GM23338 (cell line): ENCODE measurements at regions not wholly inside any gene's neighbourhood (a gene's known extent, or its start where the extent isn't known, plus 50 kb on each side); places are given as distances from the start of the nearest gene placed in this dataset.

Source experiments
- ATAC-seq: fragments of 200-7000 bp; cut with Tn5 transposase; 3 replicates; pipeline ENCODE4 v1.9.1; 2020
- DNase-seq: peaks from one replicate; pipeline ENCODE4 v3.0.0-alpha.2; 2015; ENCODE audit warnings: low spot score
- H2AFZ ChIP-seq: fragments of 200-600 bp; sonication (generic); 2 replicates; pipeline ENCODE4 v1.8.0; 2016; ENCODE audit warnings: antibody characterized with exemption, mild to moderate bottlenecking, moderate library complexity
- H3F3A ChIP-seq: fragments of 200-600 bp; sonication (generic); replicated peaks from 2 replicates; pipeline ENCODE4 v1.8.0; 2017; ENCODE audit warnings: antibody characterized with exemption, mixed run types, low read depth
- H3K27ac ChIP-seq: fragments of 200-600 bp; sonication (generic); 2 replicates; pipeline ENCODE4 v1.6.1; 2016; ENCODE audit warnings: low read depth
- H3K27me3 ChIP-seq: fragments of 200-600 bp; sonication (generic); 2 replicates; pipeline ENCODE4 v1.8.0; 2016; ENCODE audit warnings: mild to moderate bottlenecking, mixed run types, moderate library complexity; ENCODE audit not compliant: insufficient read depth
- H3K36me3 ChIP-seq: fragments of 200-600 bp; sonication (generic); 2 replicates; pipeline ENCODE4 v1.8.0; 2016; ENCODE audit warnings: mild to moderate bottlenecking; ENCODE audit not compliant: insufficient read depth
- H3K4me1 ChIP-seq: fragments of 200-600 bp; sonication (generic); 2 replicates; pipeline ENCODE4 v1.8.0; 2016; ENCODE audit warnings: mild to moderate bottlenecking, moderate library complexity; ENCODE audit not compliant: insufficient read depth
- H3K4me2 ChIP-seq: fragments of 200-600 bp; sonication (generic); 2 replicates; pipeline ENCODE4 v1.7.1; 2017; ENCODE audit warnings: mixed run types
- H3K4me3 ChIP-seq: fragments of 200-600 bp; sonication (generic); 2 replicates; pipeline ENCODE4 v1.6.1; 2016; ENCODE audit warnings: mixed run types
- H3K79me2 ChIP-seq: fragments of 200-600 bp; sonication (generic); replicated peaks from 2 replicates; pipeline ENCODE4 v1.8.0; 2017; ENCODE audit warnings: mild to moderate bottlenecking; ENCODE audit not compliant: insufficient read depth
- H3K9me2 ChIP-seq: fragments of 200-600 bp; sonication (generic); 2 replicates; pipeline ENCODE4 v1.8.0; 2017; ENCODE audit not compliant: insufficient read depth
- H4K20me1 ChIP-seq: fragments of 200-600 bp; sonication (generic); replicated peaks from 2 replicates; pipeline ENCODE4 v1.8.0; 2017; ENCODE audit warnings: mild to moderate bottlenecking; ENCODE audit not compliant: insufficient read depth
- H3K27ac Mint-ChIP-seq: 2 replicates; pipeline ENCODE4 v1.8.0; 2020; ENCODE audit warnings: inconsistent platforms, mild to moderate bottlenecking, moderate library complexity, mixed read lengths
- H3K27me3 Mint-ChIP-seq: 3 replicates; pipeline ENCODE4 v1.8.0; 2022; ENCODE audit warnings: low read depth, mild to moderate bottlenecking, moderate library complexity, mixed read lengths, inconsistent platforms; ENCODE audit not compliant: insufficient read depth, poor library complexity
- H3K36me3 Mint-ChIP-seq: 3 replicates; pipeline ENCODE4 v1.8.0; 2021; ENCODE audit warnings: low read depth, mild to moderate bottlenecking, inconsistent platforms, moderate library complexity, mixed read lengths
- H3K4me1 Mint-ChIP-seq: 3 replicates; pipeline ENCODE4 v1.8.0; 2020; ENCODE audit warnings: mild to moderate bottlenecking, inconsistent platforms, mixed read lengths
- H3K4me3 Mint-ChIP-seq: 3 replicates; pipeline ENCODE4 v1.8.0; 2021; ENCODE audit warnings: moderate library complexity, mild to moderate bottlenecking, inconsistent platforms, mixed read lengths
- H3K9me3 Mint-ChIP-seq: 3 replicates; pipeline ENCODE4 v1.8.0; 2020; ENCODE audit warnings: moderate library complexity, mild to moderate bottlenecking, inconsistent platforms, mixed read lengths
- NANOG ChIP-seq: IDR thresholded peaks from 2 replicates; pipeline ENCODE4 v1.6.1; 2016; ENCODE audit warnings: antibody characterized with exemption, borderline replicate concordance
- ZNF114 ChIP-seq: fragments of 250-450 bp; sonication (Bioruptor Pico); IDR thresholded peaks from 2 replicates; pipeline ENCODE4 v1.5.0; 2020; ENCODE audit warnings: mild to moderate bottlenecking, moderate library complexity
- ZNF331 ChIP-seq: fragments of 250-450 bp; sonication (Bioruptor Pico); IDR thresholded peaks from 2 replicates; pipeline ENCODE4 v1.5.0; 2020; ENCODE audit warnings: low read depth, mild to moderate bottlenecking, moderate library complexity
- TF ChIP-seq, protein P1 (sequence below): fragments of 250-450 bp; sonication (Bioruptor Pico); IDR thresholded peaks from 2 replicates; pipeline ENCODE4 v1.5.0; 2020; ENCODE audit warnings: mild to moderate bottlenecking, moderate library complexity
- TF ChIP-seq, protein P2 (sequence below), 2 experiments: fragments of 200-600 bp in 1 of 2; sonication (generic) in 1 of 2; conservative IDR thresholded peaks; 2 replicates each; pipeline versions ENCODE4 v1.5.1 to v1.6.1; 2016 to 2017; ENCODE audit warnings: antibody characterized with exemption in 2 of 2, low read depth in 2 of 2, mild to moderate bottlenecking in 2 of 2, moderate library complexity in 1 of 2

DNA sequence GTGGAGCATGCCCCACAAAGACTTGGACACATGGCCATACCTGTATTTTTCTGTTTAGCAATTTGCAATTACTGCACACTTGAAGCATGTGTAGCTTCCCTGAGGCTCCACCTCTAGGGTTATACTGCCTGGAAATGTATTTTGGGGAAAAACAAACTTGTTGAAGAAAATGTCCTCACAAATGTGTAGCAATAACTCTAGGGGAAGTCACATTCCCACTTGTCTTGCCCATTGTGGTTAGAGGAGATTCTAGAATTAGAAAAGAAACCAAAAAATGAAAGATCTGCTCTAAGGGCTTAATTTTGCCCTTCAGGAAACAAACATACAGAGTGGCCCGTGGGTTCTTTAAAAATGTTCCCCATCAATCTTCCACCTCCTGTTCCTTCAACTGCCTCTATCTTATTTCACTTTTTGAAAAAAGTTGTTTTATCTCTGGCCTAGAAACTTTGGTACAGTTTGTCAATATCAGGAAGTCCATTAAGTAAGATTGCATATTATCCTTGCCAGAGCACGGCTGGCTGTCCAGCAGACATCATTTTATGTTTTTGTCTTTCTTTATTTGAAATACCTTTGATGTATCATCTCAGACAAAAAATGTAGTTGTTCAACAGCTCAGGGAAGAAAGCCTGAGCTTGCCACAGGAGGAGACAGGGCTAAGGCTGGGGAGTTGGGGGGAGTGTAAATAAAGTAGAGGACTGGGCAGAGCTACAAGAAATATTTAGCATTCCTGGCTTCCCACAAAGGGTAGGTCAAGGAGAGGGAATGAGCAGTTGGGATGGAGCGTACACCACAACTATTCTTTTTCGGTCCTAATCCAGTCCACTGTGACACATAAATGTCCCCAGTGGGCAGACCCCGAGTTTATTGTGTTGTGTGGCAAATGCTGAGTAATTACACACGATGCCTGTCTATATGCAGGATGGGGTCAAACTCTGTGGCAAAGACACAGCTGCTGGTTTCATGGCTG is 96.8 kb upstream of the CDC42EP3 start (continued):
- TF ChIP-seq, protein P1, sequence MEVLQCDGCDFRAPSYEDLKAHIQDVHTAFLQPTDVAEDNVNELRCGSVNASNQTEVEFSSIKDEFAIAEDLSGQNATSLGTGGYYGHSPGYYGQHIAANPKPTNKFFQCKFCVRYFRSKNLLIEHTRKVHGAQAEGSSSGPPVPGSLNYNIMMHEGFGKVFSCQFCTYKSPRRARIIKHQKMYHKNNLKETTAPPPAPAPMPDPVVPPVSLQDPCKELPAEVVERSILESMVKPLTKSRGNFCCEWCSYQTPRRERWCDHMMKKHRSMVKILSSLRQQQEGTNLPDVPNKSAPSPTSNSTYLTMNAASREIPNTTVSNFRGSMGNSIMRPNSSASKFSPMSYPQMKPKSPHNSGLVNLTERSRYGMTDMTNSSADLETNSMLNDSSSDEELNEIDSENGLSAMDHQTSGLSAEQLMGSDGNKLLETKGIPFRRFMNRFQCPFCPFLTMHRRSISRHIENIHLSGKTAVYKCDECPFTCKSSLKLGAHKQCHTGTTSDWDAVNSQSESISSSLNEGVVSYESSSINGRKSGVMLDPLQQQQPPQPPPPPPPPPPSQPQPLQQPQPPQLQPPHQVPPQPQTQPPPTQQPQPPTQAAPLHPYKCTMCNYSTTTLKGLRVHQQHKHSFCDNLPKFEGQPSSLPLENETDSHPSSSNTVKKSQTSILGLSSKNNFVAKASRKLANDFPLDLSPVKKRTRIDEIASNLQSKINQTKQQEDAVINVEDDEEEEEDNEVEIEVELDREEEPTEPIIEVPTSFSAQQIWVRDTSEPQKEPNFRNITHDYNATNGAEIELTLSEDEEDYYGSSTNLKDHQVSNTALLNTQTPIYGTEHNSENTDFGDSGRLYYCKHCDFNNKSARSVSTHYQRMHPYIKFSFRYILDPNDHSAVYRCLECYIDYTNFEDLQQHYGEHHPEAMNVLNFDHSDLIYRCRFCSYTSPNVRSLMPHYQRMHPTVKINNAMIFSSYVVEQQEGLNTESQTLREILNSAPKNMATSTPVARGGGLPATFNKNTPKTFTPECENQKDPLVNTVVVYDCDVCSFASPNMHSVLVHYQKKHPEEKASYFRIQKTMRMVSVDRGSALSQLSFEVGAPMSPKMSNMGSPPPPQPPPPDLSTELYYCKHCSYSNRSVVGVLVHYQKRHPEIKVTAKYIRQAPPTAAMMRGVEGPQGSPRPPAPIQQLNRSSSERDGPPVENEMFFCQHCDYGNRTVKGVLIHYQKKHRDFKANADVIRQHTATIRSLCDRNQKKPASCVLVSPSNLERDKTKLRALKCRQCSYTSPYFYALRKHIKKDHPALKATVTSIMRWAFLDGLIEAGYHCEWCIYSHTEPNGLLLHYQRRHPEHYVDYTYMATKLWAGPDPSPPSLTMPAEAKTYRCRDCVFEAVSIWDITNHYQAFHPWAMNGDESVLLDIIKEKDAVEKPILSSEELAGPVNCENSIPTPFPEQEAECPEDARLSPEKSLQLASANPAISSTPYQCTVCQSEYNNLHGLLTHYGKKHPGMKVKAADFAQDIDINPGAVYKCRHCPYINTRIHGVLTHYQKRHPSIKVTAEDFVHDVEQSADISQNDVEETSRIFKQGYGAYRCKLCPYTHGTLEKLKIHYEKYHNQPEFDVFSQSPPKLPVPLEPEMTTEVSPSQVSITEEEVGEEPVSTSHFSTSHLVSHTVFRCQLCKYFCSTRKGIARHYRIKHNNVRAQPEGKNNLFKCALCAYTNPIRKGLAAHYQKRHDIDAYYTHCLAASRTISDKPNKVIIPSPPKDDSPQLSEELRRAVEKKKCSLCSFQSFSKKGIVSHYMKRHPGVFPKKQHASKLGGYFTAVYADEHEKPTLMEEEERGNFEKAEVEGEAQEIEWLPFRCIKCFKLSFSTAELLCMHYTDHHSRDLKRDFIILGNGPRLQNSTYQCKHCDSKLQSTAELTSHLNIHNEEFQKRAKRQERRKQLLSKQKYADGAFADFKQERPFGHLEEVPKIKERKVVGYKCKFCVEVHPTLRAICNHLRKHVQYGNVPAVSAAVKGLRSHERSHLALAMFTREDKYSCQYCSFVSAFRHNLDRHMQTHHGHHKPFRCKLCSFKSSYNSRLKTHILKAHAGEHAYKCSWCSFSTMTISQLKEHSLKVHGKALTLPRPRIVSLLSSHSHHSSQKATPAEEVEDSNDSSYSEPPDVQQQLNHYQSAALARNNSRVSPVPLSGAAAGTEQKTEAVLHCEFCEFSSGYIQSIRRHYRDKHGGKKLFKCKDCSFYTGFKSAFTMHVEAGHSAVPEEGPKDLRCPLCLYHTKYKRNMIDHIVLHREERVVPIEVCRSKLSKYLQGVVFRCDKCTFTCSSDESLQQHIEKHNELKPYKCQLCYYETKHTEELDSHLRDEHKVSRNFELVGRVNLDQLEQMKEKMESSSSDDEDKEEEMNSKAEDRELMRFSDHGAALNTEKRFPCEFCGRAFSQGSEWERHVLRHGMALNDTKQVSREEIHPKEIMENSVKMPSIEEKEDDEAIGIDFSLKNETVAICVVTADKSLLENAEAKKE (CRISPR knock-in tag) = no peak
- no peak for TF ChIP-seq ZNF114

DNA sequence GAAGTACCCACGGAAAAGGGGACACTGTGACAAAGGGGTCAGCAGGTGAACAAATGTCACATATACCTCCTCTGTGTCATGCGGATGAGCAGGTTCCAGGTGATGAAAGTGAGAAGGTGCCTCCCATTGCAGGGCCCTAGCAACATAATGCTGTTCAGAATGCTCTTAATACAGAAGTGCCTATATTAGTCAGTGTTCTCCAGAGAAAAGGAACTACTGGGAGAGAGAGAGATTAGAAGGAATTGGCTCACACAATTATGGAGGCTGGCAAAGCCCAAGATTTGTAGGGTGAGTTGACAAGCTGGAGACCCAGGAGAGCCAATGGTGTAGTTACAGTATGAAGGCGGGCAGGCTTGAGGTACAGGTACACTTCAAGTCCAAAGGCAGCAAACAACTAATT is 98.1 kb upstream of the CDC42EP3 start:
- Histone ChIP-seq H3K27ac (no peak overlapping the region), H4K20me1 (no peaks in the 10 kb centered on the region), H3F3A (no peaks in the 10 kb centered on the region), H3K27me3 (no peaks in the 10 kb centered on the region), H2AFZ (no peak overlapping the region), H3K36me3 (no peaks in the 10 kb centered on the region), H3K79me2 (no peaks in the 10 kb centered on the region), H3K4me3 (no peak overlapping the region), H3K4me2 (no peak overlapping the region), H3K4me1 (no peaks in the 10 kb centered on the region), H3K9me2 (no peaks in the 10 kb centered on the region)
- H3K9me3 Mint-ChIP-seq = peaks cover 13% of the 10 kb centered on the region
- DNase-seq (no peak), ATAC-seq (no peak)
- no peak overlapping the region for H3K4me3 Mint-ChIP-seq
- peaks cover 4% of the 10 kb centered on the region; the same call in 1 of the 3 replicates for H3K36me3 Mint-ChIP-seq
- no peak overlapping the region for H3K27ac Mint-ChIP-seq
- peaks cover 6% of the 10 kb centered on the region; the same call in 2 of the 3 replicates for H3K4me1 Mint-ChIP-seq
- TF ChIP-seq NANOG = no peak
- TF ChIP-seq, protein P2, sequence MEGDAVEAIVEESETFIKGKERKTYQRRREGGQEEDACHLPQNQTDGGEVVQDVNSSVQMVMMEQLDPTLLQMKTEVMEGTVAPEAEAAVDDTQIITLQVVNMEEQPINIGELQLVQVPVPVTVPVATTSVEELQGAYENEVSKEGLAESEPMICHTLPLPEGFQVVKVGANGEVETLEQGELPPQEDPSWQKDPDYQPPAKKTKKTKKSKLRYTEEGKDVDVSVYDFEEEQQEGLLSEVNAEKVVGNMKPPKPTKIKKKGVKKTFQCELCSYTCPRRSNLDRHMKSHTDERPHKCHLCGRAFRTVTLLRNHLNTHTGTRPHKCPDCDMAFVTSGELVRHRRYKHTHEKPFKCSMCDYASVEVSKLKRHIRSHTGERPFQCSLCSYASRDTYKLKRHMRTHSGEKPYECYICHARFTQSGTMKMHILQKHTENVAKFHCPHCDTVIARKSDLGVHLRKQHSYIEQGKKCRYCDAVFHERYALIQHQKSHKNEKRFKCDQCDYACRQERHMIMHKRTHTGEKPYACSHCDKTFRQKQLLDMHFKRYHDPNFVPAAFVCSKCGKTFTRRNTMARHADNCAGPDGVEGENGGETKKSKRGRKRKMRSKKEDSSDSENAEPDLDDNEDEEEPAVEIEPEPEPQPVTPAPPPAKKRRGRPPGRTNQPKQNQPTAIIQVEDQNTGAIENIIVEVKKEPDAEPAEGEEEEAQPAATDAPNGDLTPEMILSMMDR (conservative IDR thresholded peaks at IDR 0.05; ENCODE audit: low read depth in 2 of 2) = no peak
- no peak for TF ChIP-seq ZNF331 (CRISPR knock-in tag)
- peaks cover 3% of the 10 kb centered on the region for H3K27me3 Mint-ChIP-seq
